ENCODE measurements at regions not wholly inside any gene's neighbourhood (a gene's known extent, or its start where the extent isn't known, plus 50 kb on each side); places are given as distances from the start of the nearest gene placed in this dataset.

GRCh38 chr2:58541511-58541910 is 300.4 kb upstream of the FANCL start:
- no peak overlapping the region for H3K27ac ChIP-seq (ENCODE audit: low read length)
- no peaks in the 10 kb centered on the region for H3K27me3 ChIP-seq (ENCODE audit: low read depth, low read length)
- no peak overlapping the region for H3K4me3 ChIP-seq (ENCODE audit: low read depth in 1 of 2, low read length in 2 of 2)
- no peaks in the 10 kb centered on the region for H3K36me3 ChIP-seq (ENCODE audit: control insufficient read depth in 1 of 2, insufficient read depth in 2 of 2, low read length in 2 of 2)
- no peaks in the 10 kb centered on the region for H3K9me3 ChIP-seq (ENCODE audit: control insufficient read depth in 1 of 2, low read length in 2 of 2)
- H3K4me1 ChIP-seq (ENCODE audit: control insufficient read depth in 1 of 2, insufficient read depth in 2 of 2, low read length in 2 of 2) = no peaks in the 10 kb centered on the region

- H3K9me3 ChIP-seq (ENCODE audit: control insufficient read depth in 1 of 2, low read length in 2 of 2) = no peaks in the 10 kb centered on the region
- no peak overlapping the region for H3K27ac ChIP-seq (ENCODE audit: low read length)
- H3K4me3 ChIP-seq (ENCODE audit: low read depth in 1 of 2, low read length in 2 of 2) = no peak overlapping the region
- no peaks in the 10 kb centered on the region for H3K27me3 ChIP-seq (ENCODE audit: low read depth, low read length)
- no peaks in the 10 kb centered on the region for H3K36me3 ChIP-seq (ENCODE audit: control insufficient read depth in 1 of 2, insufficient read depth in 2 of 2, low read length in 2 of 2)
- no peaks in the 10 kb centered on the region for H3K4me1 ChIP-seq (ENCODE audit: control insufficient read depth in 1 of 2, insufficient read depth in 2 of 2, low read length in 2 of 2)
Measured at GRCh38 chr2:58540681-58541080, 299.6 kb upstream of the FANCL start.

DNA sequence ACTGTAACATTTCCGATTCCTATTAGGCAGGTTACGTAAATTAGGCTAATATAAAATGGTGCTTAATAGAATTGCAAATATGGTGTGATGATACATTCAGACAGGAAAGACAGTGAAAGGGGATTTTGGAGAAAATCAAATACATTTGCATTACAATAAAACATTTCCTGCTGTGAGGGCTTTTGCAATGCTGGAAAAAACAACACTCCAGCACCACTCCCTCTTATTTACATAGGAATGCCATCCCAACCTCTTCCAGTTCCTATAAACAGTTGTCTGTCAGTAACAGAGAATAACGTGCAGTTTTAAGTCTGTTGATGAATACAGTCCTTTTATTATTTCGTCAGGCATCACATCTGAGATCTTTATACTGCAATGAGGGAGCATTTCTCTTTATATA is 298.8 kb upstream of the FANCL start:
- H3K9me3 ChIP-seq (ENCODE audit: control insufficient read depth in 1 of 2, low read length in 2 of 2) = no peaks in the 10 kb centered on the region
- no peaks in the 10 kb centered on the region for H3K4me1 ChIP-seq (ENCODE audit: control insufficient read depth in 1 of 2, insufficient read depth in 2 of 2, low read length in 2 of 2)
- no peaks in the 10 kb centered on the region for H3K36me3 ChIP-seq (ENCODE audit: control insufficient read depth in 1 of 2, insufficient read depth in 2 of 2, low read length in 2 of 2)
- H3K27me3 ChIP-seq (ENCODE audit: low read depth, low read length) = no peaks in the 10 kb centered on the region
- H3K4me3 ChIP-seq (ENCODE audit: low read depth in 1 of 2, low read length in 2 of 2) = no peak overlapping the region
- no peak overlapping the region for H3K27ac ChIP-seq (ENCODE audit: low read length)

DNA sequence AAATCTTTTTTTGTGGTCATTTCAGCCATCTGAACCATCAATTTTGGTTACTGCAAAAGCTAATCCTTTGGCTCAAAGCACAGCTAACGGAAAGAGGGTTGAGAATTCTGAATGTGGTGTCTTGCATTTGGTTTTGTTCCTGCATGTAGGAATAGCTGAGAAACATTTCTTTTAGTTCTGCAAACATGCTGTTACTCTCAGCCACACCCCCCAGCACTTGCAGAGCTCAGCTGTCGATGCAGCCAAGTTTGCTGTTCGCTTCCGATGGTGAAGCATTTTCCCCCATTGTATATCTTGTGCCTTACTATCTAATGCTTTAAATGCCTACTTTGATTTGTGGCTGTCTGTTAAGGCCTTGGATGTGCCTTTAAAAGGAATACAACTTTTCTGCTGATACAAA is 294.9 kb upstream of the FANCL start:
- no peaks in the 10 kb centered on the region for H3K4me1 ChIP-seq (ENCODE audit: control insufficient read depth in 1 of 2, insufficient read depth in 2 of 2, low read length in 2 of 2)
- no peak overlapping the region for H3K27ac ChIP-seq (ENCODE audit: low read length)
- no peak overlapping the region for H3K4me3 ChIP-seq (ENCODE audit: low read depth in 1 of 2, low read length in 2 of 2)

DNA sequence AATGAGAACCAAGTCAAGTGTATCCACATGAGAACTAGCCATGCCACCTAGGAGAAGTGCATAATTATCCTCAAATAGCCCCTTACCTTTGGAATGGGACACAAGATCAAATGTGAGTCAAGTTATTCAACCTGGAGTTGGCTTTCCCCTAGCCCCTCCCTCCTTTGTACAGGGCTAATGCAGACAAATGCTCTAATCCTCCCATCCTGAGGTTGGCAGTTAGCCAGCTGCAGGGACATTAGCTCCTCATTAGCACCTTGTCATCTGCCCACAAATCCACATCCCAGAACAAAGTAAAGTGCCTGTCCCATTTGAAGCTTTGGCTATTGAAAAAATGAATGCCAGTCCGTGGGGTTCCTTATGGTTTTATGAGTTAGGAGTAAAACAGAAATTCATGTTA is 294.1 kb upstream of the FANCL start:
- no peaks in the 10 kb centered on the region for H3K4me1 ChIP-seq (ENCODE audit: control insufficient read depth in 1 of 2, insufficient read depth in 2 of 2, low read length in 2 of 2)
- H3K36me3 ChIP-seq (ENCODE audit: control insufficient read depth in 1 of 2, insufficient read depth in 2 of 2, low read length in 2 of 2) = no peaks in the 10 kb centered on the region
- no peak overlapping the region for H3K4me3 ChIP-seq (ENCODE audit: low read depth in 1 of 2, low read length in 2 of 2)
- H3K27ac ChIP-seq (ENCODE audit: low read length) = no peak overlapping the region
- H3K27me3 ChIP-seq (ENCODE audit: low read depth, low read length) = no peaks in the 10 kb centered on the region
- H3K9me3 ChIP-seq (ENCODE audit: control insufficient read depth in 1 of 2, low read length in 2 of 2) = no peaks in the 10 kb centered on the region

More for the DNA sequence above, 294.9 kb upstream of the FANCL start:
- H3K36me3 ChIP-seq (ENCODE audit: control insufficient read depth in 1 of 2, insufficient read depth in 2 of 2, low read length in 2 of 2) = no peaks in the 10 kb centered on the region
- no peaks in the 10 kb centered on the region for H3K9me3 ChIP-seq (ENCODE audit: control insufficient read depth in 1 of 2, low read length in 2 of 2)
- no peaks in the 10 kb centered on the region for H3K27me3 ChIP-seq (ENCODE audit: low read depth, low read length)

- Histone ChIP-seq H3K27me3 (ENCODE audit: low read depth, low read length) (no peaks in the 10 kb centered on the region), H3K36me3 (ENCODE audit: control insufficient read depth in 1 of 2, insufficient read depth in 2 of 2, low read length in 2 of 2) (no peaks in the 10 kb centered on the region), H3K4me1 (ENCODE audit: control insufficient read depth in 1 of 2, insufficient read depth in 2 of 2, low read length in 2 of 2) (no peaks in the 10 kb centered on the region), H3K9me3 (ENCODE audit: control insufficient read depth in 1 of 2, low read length in 2 of 2) (no peaks in the 10 kb centered on the region), H3K27ac (ENCODE audit: low read length) (no peak overlapping the region), H3K4me3 (ENCODE audit: low read depth in 1 of 2, low read length in 2 of 2) (no peak overlapping the region)
Measured at GRCh38 chr2:58533376-58533775, 292.3 kb upstream of the FANCL start.

DNA sequence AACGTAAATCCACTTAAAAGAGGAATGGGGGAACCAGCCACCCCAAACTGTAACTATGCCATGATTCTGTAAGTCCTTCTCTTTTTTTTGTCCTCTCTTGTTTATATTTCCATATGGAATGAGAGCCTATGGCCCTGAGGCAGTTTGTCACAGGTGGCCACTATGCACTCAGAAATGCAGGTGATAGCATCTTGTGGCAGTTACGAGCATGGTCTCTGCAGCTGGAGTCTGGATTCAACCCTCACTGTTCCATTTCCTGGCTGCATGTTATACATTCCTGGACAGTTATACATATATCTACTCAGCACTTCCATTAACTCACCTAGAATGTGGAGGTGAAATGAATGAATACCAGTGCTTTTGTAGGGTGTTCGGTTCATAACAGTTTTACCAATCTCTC is 291.5 kb upstream of the FANCL start:
- Histone ChIP-seq H3K36me3 (ENCODE audit: control insufficient read depth in 1 of 2, insufficient read depth in 2 of 2, low read length in 2 of 2) (no peaks in the 10 kb centered on the region), H3K4me3 (ENCODE audit: low read depth in 1 of 2, low read length in 2 of 2) (no peak overlapping the region), H3K27me3 (ENCODE audit: low read depth, low read length) (no peaks in the 10 kb centered on the region), H3K4me1 (ENCODE audit: control insufficient read depth in 1 of 2, insufficient read depth in 2 of 2, low read length in 2 of 2) (no peaks in the 10 kb centered on the region), H3K9me3 (ENCODE audit: control insufficient read depth in 1 of 2, low read length in 2 of 2) (no peaks in the 10 kb centered on the region), H3K27ac (ENCODE audit: low read length) (no peak overlapping the region)

DNA sequence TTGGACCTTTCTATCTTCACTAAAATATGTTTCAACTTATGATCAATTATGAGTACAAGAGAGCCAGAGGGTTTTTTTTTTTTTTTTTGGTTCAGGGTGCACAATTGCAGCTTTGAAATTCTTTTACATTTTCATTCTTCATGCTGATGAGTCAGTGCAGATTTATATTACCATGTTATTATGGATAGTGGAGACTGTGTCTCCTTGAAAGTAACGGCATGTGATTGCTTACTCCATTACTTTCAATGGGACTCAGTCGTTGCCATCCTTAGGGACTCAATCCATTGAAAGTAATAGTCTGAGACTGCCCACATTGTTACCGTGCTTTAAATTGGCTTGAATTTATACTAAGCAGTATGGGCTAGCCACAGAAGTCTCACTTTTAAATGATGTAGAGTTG is 286.5 kb upstream of the FANCL start:
- no peaks in the 10 kb centered on the region for H3K9me3 ChIP-seq (ENCODE audit: control insufficient read depth in 1 of 2, low read length in 2 of 2)
- no peaks in the 10 kb centered on the region for H3K4me1 ChIP-seq (ENCODE audit: control insufficient read depth in 1 of 2, insufficient read depth in 2 of 2, low read length in 2 of 2)

DNA sequence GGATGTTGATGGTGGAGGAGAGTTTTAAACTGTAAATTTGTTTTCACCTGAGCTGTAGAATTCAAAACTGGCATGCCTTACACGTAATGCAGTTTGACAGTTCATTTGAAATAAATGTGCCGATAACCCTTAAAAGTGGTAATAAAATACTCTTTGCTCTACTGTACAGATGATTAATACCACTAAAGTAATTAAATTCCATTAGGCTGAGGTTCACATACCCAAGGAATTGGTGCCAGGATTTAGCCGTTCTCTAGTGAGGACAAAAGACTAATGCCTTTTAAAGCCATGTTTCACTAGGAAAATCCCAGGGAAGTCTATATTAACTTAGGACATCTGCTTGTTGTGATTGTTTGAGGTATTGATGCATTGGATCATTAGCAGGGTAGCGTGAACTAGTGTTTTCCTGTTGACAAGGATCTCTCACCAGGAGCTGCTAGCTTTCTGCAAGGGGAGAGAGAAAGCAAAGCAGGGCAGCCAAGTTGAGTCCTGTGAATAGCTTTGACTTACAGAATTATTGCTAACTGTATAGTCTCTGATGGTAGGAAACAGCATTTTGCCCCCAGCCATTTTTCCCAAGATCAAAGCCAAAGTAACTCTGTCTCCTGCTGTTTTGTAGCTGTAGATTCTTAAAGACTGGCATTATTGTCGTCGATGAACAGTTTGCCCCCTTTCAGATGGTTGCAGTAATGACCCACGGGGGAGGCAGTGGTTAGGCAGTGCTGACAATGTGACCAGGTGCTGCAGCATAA is 280.9 kb upstream of the FANCL start:
- Histone ChIP-seq H3K36me3 (ENCODE audit: control insufficient read depth in 1 of 2, insufficient read depth in 2 of 2, low read length in 2 of 2) (no peaks in the 10 kb centered on the region), H3K4me3 (ENCODE audit: low read depth in 1 of 2, low read length in 2 of 2) (no peak overlapping the region), H3K27me3 (ENCODE audit: low read depth, low read length) (no peaks in the 10 kb centered on the region), H3K9me3 (ENCODE audit: control insufficient read depth in 1 of 2, low read length in 2 of 2) (no peaks in the 10 kb centered on the region), H3K4me1 (ENCODE audit: control insufficient read depth in 1 of 2, insufficient read depth in 2 of 2, low read length in 2 of 2) (peaks cover 0 to 4% of the 10 kb centered on the region in 2 donors), H3K27ac (ENCODE audit: low read length) (no peak overlapping the region)

More for the DNA sequence above, 286.5 kb upstream of the FANCL start:
- H3K27me3 ChIP-seq (ENCODE audit: low read depth, low read length) = no peaks in the 10 kb centered on the region
- no peaks in the 10 kb centered on the region for H3K36me3 ChIP-seq (ENCODE audit: control insufficient read depth in 1 of 2, insufficient read depth in 2 of 2, low read length in 2 of 2)
- H3K4me3 ChIP-seq (ENCODE audit: low read depth in 1 of 2, low read length in 2 of 2) = no peak overlapping the region
- H3K27ac ChIP-seq (ENCODE audit: low read length) = no peak overlapping the region

- H3K4me3 ChIP-seq (ENCODE audit: low read depth in 1 of 2, low read length in 2 of 2) = no peak overlapping the region
- no peaks in the 10 kb centered on the region for H3K27me3 ChIP-seq (ENCODE audit: low read depth, low read length)
- no peaks in the 10 kb centered on the region for H3K36me3 ChIP-seq (ENCODE audit: control insufficient read depth in 1 of 2, insufficient read depth in 2 of 2, low read length in 2 of 2)
- H3K9me3 ChIP-seq (ENCODE audit: control insufficient read depth in 1 of 2, low read length in 2 of 2) = no peaks in the 10 kb centered on the region
- H3K4me1 ChIP-seq (ENCODE audit: control insufficient read depth in 1 of 2, insufficient read depth in 2 of 2, low read length in 2 of 2) = peaks cover 0 to 4% of the 10 kb centered on the region in 2 donors
- H3K27ac ChIP-seq (ENCODE audit: low read length) = no peak overlapping the region
Measured at GRCh38 chr2:58520903-58521302, 279.8 kb upstream of the FANCL start.

- no peaks in the 10 kb centered on the region for H3K36me3 ChIP-seq (ENCODE audit: control insufficient read depth in 1 of 2, insufficient read depth in 2 of 2, low read length in 2 of 2)
- H3K4me1 ChIP-seq (ENCODE audit: control insufficient read depth in 1 of 2, insufficient read depth in 2 of 2, low read length in 2 of 2) = peaks cover 0 to 4% of the 10 kb centered on the region in 2 donors
- H3K27me3 ChIP-seq (ENCODE audit: low read depth, low read length) = no peaks in the 10 kb centered on the region
- H3K27ac ChIP-seq (ENCODE audit: low read length) = no peak overlapping the region
- no peak overlapping the region for H3K4me3 ChIP-seq (ENCODE audit: low read depth in 1 of 2, low read length in 2 of 2)
- H3K9me3 ChIP-seq (ENCODE audit: control insufficient read depth in 1 of 2, low read length in 2 of 2) = no peaks in the 10 kb centered on the region
Measured at GRCh38 chr2:58517881-58518280, 276.8 kb upstream of the FANCL start.

GRCh38 chr2:58516695-58517094 is 275.6 kb upstream of the FANCL start:
- no peaks in the 10 kb centered on the region for H3K27me3 ChIP-seq (ENCODE audit: low read depth, low read length)
- no peak overlapping the region for H3K4me3 ChIP-seq (ENCODE audit: low read depth in 1 of 2, low read length in 2 of 2)
- no peaks in the 10 kb centered on the region for H3K36me3 ChIP-seq (ENCODE audit: control insufficient read depth in 1 of 2, insufficient read depth in 2 of 2, low read length in 2 of 2)
- no peaks in the 10 kb centered on the region for H3K9me3 ChIP-seq (ENCODE audit: control insufficient read depth in 1 of 2, low read length in 2 of 2)
- no peaks in the 10 kb centered on the region for H3K4me1 ChIP-seq (ENCODE audit: control insufficient read depth in 1 of 2, insufficient read depth in 2 of 2, low read length in 2 of 2)
- H3K27ac ChIP-seq (ENCODE audit: low read length) = no peak overlapping the region
